Left ventricle myocardium superior (tissue), 1 donor: ENCODE measurements at regions not wholly inside any gene's neighbourhood (a gene's known extent, or its start where the extent isn't known, plus 50 kb on each side); places are given as distances from the start of the nearest gene placed in this dataset.
A peak's percentile ranks its signal among the peaks of the same experiment; 100 is the strongest.
"Not testable (repeated sequence)": the region's sequence is repeated elsewhere in the genome, so short reads cannot be mapped to it uniquely, and the experiment has no call there.

Source experiments
- ATAC-seq: fragments of 200-7000 bp; cut with Tn5 transposase; one replicate; pipeline ENCODE4 v1.9.1; 2020; ENCODE audit warnings: mild to moderate bottlenecking, moderate library complexity
- DNase-seq: peaks from one replicate; pipeline ENCODE4 v3.0.0-alpha.2; 2020
- intact Hi-C: fragments of 100-400 bp; cut with micrococcal nuclease; formaldehyde crosslinking; loops from one replicate; pipeline ENCODE4 v1.11.0; 2022
- donor health status: DM: no; HTN: yes; CAD: no; lungs with severe emphysema.

DNA sequence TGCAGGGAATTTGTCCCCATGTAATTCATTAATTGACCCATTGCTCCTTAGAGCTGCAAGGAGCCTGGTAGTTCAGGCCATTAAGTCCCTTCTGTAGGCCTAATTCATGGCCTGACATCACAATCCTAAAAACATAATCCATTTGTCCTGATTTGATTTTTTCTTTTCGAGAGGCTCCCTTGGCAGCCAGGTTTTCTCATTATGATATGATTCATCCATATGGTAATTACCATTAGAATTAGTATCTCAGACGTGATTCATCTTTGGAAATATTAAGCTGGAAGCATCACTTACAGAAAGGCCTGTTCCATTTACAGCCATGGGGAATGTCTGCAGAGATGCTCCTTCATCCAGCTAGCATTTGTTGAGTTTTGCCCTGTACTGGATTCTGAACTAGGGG, 128.5 kb downstream of the PLCE1 start:
- intact Hi-C loops = no loop called here
- no peak for ATAC-seq
- no peak for DNase-seq

DNA sequence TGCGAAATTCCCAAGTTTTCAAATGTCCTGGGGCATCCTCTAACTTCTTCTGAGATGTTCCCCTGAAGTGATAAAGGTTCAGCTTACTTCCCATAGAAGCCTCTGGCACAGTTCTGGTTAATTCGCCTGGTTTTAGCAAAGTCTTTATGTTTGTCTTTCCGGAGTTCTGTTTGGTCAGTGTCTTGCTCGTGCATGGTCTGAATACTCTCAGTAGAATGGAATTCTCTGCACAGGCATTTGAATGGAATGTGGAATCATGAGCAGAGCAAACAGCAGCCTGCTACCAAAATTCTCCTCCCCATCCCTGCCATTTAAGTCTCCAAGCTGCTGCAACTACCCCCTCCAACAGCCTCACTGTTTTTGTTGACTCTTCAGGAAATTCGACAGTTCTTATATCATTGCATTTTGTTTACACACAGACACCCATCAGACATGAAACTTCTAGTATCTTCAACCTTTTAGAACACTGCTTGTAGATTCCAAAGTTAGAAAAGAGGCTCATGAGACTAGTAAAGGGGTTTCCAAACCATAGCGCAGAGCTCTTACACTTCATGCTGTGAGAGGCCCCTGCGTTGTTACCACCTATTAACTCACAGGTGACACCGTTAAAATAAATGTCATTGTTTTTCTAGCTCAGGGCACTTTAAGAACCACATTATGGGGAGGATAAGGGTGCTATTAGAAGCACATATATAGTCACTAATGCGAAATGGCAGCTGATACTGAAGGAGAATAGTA, 129.7 kb downstream of the PLCE1 start:
- DNase-seq (no peak), ATAC-seq (peak; percentile 74)
- intact Hi-C loops = no loop called here

DNA sequence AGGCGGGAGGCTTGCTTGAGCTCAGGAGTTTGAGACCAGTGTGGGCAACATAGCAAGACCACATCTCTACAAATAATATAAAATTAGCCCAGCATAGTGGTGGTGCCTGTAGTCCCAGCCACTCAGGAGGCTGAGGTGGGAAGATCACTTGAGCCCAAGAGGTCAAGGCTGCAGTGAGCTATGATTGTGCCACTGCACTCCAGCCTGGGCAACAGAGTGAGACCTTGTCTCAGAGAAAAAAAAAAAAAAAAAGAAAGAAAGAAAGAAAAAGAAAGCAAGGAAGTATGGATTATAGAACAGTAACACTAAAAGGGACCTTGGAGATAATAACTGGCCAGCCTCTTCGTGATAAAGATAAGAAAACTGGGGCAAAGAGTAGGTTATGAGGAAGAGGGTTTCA, 130.4 kb downstream of the PLCE1 start:
- ATAC-seq, intact Hi-C loops: not testable (repeated sequence)

DNA sequence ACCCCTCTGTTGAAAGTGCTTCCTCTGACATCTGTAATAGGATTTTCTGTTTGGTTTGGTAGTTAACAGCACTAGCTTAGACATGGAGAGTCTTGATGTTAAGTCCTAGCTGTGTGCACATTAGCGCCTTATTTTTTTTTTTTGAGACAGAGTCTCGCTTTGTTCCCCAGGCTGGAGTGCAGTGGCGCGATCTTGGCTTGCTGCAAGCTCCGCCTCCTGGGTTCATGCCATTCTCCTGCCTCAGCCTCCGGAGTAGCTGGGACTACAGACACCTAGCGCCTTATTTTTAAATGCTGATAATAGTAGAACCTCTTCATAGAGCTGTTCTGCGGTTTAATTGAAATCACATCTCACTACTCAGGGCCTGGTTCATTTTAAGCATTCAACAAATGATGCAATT, 131.5 kb downstream of the PLCE1 start:
- peak; percentile 10 for ATAC-seq
- intact Hi-C loops, DNase-seq: not testable (repeated sequence)

More for the DNA sequence above, 130.4 kb downstream of the PLCE1 start:
- DNase-seq = not testable (repeated sequence)

DNA sequence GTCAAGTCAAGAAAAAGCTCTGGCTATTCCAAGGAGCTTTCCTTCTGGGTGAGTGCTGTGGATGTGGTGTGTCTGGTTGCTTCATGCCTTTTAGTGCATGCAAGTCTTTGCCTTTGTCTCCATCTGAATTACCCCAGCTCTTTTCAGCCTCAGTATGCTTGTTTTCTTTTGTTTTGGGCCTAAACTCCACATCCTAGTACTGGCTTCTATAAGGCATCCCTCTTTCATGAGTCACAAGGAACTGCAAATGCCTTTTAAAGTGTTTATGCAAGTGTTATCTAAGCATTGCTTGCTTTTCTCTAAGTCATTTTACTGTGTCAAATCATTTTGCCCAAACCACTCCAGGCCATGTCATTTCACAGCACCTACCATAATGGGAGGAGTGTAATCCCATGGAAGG, 132.1 kb downstream of the PLCE1 start:
- DNase-seq = no peak
- ATAC-seq = no peak
- intact Hi-C loops = no loop called here

DNA sequence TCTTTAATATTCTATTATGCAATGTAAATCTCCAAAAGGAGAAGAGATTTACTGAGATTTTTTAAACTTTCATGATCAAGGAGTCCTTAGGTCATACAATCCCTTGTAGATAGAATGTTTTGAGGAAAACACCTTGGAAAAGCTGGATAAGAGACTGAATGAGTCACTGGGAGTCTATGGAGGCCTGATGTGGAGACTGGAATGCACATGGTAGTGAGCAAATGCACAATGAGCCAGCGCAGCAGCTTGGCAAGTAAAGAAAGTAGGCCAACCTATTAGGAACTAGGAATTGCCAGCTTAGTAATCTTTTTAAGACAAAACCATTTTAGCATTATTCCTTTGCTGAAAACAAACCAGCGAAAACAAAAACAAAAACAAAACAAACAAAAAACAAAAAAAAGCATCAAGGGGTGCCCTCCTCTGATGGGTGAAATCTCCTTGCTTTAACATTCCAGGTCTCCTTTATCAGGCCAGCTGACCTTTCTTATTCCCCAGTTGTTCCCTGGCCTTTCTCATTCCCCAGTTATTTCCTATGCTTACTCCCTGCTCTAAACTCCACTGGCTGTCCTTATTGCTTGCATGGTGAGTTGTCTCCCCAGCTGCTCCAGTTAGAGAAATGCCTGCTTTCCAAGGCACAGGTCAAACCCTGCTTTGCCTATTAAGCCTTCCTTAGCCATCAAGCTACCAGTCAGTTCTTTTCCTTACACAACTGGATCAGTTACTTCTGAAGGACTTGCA, 135.8 kb downstream of the PLCE1 start:
- peak; percentile 33 for ATAC-seq
- intact Hi-C loops = no loop called here
- no peak for DNase-seq

DNA sequence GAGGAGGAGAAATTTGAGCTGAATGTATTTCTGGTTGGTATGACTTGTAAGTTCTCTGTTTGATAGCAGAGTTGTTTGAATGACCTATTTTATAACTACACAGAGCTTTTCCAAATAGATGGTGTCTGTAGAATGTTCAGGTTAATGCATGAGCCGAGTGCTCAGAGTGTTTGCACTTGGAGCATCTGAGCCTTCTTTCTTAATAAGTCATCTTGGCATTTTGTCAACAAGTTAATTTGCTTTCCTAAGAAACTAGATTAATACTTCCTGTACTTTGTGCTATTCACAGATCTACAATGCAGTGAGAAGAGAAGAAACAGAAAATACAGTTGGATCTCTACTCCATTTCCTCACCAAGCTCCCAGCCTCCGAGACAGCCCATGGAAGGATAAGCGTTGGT, 138.2 kb downstream of the PLCE1 start:
- no peak for DNase-seq
- intact Hi-C loops = no loop called here
- no peak for ATAC-seq

DNA sequence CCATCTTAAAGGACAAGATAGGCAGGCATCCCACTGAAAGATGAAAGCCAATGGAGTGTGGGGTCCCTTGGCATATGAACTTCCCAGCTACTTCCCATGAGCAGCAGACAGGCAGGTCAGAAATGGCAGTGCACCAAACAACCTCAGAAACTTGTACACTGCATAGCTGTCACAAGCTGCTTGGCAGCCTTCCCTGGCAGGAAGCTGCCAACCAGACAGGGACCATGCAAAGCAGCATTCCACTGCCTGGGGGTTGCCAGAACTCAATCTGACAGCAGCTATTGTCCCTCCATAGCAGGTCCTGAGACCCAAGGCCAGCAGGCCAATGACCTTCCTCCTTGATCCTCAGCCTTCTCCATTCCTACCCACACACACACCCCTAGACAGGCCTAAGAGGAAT, 139.5 kb downstream of the PLCE1 start:
- peak; percentile 90 for DNase-seq
- peak; percentile 97 for ATAC-seq
- intact Hi-C loops = no loop called here

DNA sequence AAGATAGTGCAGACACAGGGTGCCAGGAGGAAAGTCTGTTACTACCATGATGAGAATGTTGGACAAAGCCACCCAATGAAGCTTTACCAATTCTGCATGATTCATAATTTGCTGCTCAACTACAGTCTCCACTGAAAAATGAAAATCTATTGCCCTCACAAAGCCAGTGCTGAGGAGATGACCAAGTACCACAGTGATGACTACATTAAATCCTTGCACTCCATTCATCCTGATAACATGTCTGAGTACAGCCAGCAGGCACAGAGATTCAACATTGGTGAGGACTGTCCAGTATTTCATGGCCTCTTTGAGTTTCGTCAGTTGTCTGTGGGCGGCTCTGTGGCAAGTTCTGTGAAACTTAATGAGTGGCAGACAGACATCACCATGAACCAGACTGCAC, 144.0 kb downstream of the PLCE1 start:
- DNase-seq (no peak), ATAC-seq (no peak)
- intact Hi-C loops = no loop called here

DNA sequence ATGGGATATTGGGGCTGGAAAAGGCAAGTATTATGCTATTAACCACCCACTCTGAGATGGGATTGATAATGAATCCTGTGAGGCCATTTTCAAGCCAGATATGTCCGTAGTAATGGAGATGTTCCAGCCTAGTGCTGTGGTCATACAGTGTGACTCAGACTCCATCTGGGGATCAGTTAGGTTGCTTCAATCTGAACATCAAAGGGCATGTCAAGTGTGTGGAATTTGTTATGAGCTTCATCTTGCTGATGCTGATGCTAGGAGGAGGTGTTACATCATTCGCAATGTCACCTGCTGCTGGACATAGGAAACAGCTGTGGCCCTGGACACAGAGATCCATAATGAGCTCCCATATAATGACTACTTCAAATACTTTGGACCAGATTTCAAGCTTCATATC, 144.7 kb downstream of the PLCE1 start:
- intact Hi-C loops = no loop called here
- DNase-seq (no peak), ATAC-seq (peak; percentile 37)

DNA sequence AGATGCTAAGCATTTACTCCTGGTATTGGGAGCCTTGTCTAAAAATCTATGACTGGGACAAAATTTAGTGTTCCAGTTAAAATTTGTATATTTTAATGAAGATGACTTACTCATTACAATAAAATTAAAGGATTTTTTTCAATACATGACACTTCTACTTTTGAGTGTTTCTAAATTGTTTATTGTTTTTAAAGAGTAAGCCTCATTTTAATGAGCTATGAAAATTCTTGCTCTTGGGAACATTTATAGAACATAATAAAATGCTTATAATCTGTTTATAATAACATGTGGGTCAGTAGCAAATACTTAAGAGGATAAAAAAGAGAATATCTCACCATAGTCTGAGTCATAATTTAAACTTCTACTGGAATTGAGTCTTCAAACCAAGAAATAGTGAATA, 149.5 kb downstream of the PLCE1 start:
- ATAC-seq = no peak
- DNase-seq = no peak
- intact Hi-C loops = no loop called here

DNA sequence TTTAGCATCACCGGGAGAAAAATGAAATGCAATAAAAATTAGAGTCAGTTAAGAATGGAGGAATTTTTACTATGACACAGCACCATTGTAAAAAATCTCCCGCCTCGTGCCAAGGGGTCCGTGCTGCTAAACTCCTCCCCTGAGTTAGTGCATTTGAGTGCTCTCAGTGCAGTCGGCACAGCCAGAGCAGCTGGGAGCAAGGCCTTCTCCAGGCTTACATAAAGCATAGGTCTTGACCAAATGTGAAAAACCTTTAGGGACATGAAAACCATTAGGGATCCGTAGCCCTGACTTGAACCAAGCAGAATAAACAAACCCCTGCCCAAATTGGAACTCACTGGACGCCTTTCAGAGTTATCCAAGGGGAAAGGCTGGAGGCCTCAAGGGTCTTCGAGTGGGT, 152.6 kb downstream of the PLCE1 start:
- DNase-seq = peak; percentile 29
- ATAC-seq = peak; percentile 38
- intact Hi-C loops = no loop called here

DNA sequence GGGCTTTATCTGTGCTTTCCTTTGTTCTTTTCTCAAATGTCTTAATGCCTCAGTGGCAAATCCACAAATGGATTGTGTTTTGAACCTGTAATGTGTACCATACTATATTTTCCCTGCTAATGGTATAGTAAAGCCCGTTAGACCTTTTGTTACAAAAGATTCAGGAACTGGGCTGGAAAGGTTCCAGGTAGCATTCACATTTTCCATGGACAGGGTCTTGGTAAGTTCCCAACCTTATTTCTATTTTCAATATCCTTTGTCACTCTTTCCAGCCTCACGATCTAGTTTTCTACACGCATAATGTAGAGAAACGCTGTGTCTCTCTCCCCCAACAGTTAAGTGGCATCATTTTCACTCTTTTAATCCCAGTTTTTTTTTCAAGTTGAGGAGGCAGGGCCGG, 153.0 kb downstream of the PLCE1 start:
- no peak for DNase-seq
- no peak for ATAC-seq

DNA sequence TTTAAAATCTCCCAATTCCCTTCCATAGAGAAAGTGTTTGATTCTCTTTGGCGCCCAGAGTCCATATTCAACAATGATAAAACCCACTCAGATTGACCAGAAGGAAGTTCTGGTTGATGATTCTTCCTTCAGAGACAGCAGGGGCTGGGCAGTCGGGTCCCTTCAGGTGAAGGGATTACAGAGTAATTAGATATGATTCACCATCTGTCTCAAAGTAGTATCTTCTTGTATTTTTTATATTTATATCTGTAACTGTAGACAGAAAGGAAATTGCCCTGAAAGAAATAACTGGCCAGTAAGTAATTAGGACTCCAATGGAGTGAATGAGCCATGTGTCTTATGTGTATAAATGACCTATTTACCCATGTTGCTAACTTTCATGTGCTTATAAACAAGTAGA, 156.0 kb downstream of the PLCE1 start:
- ATAC-seq (no peak), DNase-seq (no peak)
- intact Hi-C loops = no loop called here

More for the DNA sequence above, 153.0 kb downstream of the PLCE1 start:
- intact Hi-C loops = no loop called here

DNA sequence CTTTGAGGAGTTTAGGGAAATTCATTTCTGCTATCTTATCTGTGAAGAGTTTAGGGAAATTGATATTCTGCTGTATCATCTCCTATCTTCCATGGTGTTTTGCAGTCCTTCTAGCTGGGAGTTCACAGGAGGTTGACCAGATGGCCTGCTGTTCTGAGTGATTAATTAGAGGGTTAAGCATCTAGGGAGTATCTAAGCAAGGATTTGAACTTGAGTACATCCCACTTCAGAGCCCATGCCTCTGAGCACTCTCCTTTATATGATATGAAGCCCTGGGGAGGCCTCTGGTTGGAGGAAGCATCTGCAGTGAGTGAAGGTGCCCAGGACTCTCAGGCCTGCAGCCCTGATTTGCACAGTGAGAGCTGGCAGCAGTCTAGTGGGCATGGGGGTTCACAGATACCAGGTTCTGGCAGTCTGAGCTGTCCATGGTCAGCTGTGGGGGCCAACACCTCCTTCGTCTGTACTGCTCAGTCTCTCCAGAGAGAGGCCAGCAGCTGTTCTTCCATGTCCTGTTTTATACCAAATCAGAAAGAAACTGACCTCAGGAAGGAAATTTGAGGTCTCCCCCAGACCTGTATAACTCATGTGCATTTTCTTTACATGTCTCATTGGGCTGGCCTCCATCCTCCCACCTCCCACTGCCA, 156.9 kb downstream of the PLCE1 start:
- no peak for DNase-seq
- intact Hi-C loops = no loop called here
- ATAC-seq = no peak

DNA sequence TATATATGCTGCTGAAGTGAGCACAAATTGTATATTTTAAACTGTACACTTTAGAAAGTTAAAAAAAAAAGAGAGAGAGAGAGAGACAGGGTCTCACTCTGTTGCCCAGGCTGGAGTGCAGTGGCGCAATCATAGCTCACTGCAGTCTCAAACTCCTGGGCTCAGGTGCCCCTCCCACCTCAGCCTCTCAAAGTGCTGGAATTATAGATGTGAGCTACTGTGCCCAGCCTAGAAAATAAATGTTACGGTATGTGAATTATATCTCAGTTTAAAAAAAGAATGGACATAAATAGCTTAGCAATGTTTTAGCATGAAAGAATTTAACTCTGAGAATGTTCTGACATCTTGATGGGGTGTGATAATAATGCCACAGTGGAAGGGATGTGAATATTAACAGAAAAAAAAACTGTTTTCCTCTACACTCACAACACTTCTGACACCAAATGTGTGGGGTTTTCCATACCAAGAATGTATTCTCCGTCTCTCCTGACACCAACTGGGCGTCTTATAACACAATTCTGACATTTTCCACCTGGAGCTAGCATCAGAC, 162.1 kb downstream of the PLCE1 start:
- no peak for DNase-seq
- intact Hi-C loops = no loop called here
- peak; percentile 72 for ATAC-seq

DNA sequence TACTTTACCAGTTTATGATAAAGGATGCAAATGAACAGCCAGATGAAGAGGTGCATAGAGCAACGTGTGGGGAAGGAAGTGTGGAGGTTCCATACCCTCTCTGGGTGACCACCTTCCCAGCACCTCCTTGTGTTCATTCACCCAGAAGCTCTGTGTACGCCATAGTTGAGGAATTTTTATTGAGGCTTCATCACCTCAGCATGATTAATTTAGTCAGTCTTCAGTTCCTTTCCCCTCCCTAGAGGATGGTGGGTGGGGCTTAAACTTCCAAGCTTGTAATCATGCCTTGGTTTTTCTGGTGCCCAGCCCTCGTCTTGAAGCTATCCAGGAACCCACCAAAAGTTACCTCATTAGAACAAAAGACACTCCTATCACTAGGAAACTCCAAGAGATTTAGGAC, 162.7 kb downstream of the PLCE1 start:
- intact Hi-C loops = no loop called here
- DNase-seq = no peak

DNA sequence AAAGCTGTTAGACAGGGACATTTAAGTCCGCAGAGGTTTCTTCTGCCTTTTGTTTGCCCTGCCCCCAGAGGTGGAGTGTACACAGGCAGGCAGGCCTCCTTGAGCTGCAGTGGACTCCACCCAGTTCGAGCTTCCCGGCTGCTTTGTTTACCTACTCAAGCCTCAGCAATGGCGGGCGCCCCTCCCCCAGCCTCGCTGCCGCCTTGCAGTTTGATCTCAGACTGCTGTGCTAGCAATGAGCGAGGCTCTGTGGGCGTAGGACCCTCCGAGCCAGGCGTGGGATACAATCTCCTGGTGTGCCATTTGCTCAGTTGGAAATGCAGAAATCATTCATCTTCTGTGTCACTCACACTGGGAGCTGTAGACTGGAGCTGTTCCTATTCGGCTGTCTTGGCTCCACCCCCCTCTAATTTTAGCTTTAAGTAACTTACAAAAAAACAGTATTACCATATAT, 171.5 kb downstream of the PLCE1 start:
- DNase-seq, intact Hi-C loops, ATAC-seq: not testable (repeated sequence)

More for the DNA sequence above, 162.7 kb downstream of the PLCE1 start:
- ATAC-seq = no peak

DNA sequence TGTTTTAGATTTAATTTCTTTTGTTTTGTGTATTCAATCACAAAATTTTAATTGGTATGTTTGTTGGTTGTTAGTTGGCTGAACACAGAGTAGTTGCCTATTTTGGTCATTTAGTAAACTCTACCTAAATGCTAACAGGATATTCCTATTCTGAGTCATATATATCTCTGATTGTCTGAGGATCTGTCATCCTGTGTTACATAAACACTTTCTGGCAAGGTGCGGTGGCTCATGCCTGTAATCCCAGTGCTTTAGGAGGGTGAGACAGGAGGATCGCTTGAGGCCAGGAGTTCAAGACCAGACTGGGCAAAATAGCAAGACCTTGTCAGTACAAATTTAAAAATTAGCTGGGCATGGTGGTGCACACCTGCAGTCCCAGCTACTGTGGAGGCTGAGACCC, 178.6 kb downstream of the PLCE1 start:
- DNase-seq (no peak), ATAC-seq (no peak)
- intact Hi-C loops = no loop called here

DNA sequence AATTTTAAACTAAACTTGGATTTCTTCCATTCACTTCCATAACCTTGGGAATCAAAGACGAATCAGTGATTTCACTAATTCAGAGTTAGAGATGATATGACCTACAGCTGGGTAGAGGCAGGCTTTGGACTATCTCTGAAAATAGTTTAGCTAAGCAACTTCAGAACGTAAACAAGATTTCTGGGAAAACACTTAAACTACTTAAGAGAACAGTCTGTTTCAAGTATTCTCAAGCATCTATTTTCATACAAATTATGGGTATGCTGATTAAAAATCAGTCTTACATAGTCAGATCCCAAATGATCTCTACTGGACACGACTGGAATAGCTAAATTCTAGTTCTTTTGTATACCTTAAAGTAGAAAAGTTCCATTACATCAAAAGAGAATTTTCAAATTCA, 179.9 kb downstream of the PLCE1 start:
- ATAC-seq (peak; percentile 48), DNase-seq (no peak)
- intact Hi-C loops = no loop called here
